Fibroblast of skin of left quadriceps (primary cell): ENCODE measurements at regions not wholly inside any gene's neighbourhood (a gene's known extent, or its start where the extent isn't known, plus 50 kb on each side); places are given as distances from the start of the nearest gene placed in this dataset.
"Not testable (repeated sequence)": the region's sequence is repeated elsewhere in the genome, so short reads cannot be mapped to it uniquely, and the experiment has no call there.

Source experiments
- DNase-seq, 2 experiments: peaks; one replicate each; pipeline ENCODE4 v3.0.0-alpha.2; 2013; ENCODE audit warnings: low read depth in 2 of 2

GRCh38 chr6:99141906-99142305 is 194.2 kb upstream of the FBXL4 start:
- not testable (repeated sequence) for DNase-seq

DNA sequence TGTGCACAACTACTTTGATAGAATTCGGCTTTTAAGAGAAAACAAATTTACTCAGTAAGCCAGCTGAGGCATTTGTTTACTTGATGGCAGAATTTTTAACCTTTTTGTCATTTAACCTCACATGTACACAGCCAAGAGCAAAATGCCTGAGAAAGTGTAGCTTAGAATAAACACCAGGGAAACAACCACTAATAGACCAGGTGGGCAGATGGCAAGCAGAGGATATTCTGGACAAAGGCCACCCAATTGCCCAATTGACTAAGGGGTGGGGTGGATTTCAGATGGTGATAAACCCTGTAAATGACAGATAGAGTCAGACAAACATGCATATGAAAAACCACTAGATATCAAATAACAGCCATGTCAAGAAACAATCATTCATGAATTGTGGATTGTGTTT is 190.7 kb upstream of the FBXL4 start:
- no peak for DNase-seq

GRCh38 chr6:99137314-99137713 is 189.6 kb upstream of the FBXL4 start:
- DNase-seq: no peak

- DNase-seq: no peak
These were observed 188.7 kb upstream of the FBXL4 start for GRCh38 chr6:99136488-99136887.

- DNase-seq: no peak
These were observed 184.4 kb upstream of the FBXL4 start for GRCh38 chr6:99132026-99132635.

- DNase-seq: no peak
These were observed 183.4 kb upstream of the FBXL4 start for GRCh38 chr6:99130897-99131873.

- DNase-seq: no peak
These were observed 182.1 kb upstream of the FBXL4 start for GRCh38 chr6:99129835-99130234.

DNA sequence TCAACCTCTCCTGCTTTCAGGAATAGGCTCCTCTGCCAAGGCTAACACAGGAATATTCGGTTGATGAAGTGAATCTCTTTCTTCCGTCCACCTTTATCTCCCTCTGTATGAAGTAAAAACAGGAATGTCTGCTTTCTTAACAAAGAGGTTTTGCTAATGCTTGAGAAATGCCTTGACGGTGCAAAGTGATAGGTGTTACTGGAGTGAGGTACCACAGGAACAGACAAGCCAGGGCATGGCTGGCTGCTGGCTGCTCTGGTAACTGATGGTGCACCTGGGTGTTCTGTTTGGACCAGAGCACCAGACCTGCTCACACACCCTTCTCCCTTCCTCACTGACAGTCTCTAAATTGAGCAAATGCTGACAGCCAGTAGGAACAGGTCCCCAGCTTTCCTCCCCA is 174.0 kb upstream of the FBXL4 start:
- DNase-seq: no peak

DNA sequence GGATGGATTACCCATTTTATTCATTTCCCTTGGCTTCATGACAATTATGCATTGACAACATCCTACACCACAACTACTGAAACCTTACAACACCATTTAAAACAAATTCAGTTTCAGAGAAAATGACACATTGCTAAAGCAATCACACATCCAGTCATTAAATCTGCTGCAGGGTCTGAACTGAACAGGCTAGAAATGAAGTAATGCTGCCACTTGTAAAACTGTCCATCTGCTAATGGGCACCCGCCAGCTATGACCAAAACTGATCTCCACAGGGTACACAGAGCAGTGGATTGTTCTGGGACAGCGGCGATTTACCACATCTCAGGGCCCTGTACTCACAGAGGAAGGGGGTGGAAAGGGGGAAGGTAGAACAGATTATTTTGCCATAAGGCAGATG is 172.9 kb upstream of the FBXL4 start:
- DNase-seq: no peak

DNA sequence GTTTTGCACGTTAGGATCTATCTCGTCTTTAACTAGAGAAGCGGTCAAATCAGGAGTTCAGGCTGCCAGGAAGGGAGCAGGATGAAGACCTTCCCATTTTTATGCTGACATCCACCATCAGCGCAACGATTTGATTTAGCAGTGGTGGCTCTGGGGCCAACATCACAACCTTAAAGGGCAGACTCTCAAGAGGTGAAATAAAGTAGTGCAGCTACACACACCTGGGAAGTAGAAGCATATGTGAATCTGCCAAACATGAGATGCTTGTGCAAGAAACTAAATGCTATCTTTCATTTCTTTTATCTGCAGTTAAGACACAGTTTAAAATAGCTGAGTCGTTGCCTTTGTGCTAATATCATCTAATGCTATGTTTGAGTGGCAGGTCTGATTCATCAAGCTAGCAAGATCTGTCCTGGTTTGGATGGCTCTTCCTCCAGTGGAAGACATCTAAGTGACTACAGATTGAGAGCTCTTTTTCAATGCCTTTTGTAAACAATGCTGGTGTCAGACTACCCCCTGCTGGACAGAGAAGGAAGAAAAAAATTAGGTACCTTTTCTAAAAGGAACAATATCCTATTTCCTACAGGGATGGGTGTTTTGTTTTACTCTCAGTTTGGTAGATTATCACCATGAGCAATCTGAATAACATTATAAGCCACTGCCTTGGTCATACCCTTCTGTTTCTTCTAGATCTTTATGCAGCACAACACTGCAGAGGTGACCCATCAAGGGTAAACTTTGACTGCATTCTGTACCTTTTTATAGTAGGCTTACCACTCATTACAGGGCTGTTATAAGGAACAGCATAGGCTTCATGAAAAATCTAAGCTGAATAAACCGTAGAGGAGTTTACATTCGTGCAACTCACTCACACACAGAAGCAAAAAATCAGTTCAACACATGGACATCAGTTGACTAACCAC is 171.6 kb upstream of the FBXL4 start:
- peak; percentile 15 to 31 for DNase-seq

- DNase-seq: no peak
These were observed 167.1 kb upstream of the FBXL4 start for GRCh38 chr6:99114769-99115406.

DNA sequence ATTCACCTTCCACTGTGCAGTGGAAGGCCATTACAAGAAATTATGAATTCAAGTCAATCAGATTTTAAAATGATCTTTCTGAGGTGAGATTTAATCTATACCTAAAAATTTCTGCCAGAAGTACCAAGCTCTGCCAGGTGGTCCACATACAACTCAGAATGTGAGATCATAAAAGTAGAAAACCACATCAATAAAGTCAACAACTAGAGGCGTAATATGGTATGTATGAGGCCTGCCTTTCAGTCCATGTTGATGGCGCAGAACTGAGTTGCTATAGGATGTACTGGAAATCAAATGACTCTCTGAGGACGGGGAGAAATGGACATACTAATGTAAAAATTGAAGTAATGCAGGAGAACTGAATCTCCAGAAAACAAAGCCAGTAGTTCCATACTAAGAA is 163.8 kb upstream of the FBXL4 start:
- no peak for DNase-seq

GRCh38 chr6:99110029-99110428 is 162.3 kb upstream of the FBXL4 start:
- DNase-seq: no peak

DNA sequence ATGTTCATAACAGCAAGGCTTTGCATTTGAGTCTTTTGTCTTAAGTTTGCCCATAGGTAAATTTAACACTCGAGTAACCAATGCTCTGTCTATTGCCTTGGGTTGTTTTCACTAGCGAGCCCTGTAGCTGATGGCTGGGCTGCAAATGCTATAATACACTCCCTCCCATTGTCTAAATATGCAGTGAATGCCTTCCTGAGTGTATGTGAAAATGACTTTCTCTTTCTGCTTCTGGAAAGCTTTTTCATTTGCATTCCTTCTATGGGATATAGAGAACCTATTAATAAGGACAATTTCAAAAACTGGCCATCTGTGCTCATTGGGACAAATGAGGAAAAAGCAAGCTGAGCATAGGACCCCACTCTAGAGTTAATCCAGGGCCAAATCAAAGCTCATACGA is 156.5 kb upstream of the FBXL4 start:
- DNase-seq: no peak

- no peak for DNase-seq
These were observed 151.5 kb upstream of the FBXL4 start for GRCh38 chr6:99099243-99099642.

DNA sequence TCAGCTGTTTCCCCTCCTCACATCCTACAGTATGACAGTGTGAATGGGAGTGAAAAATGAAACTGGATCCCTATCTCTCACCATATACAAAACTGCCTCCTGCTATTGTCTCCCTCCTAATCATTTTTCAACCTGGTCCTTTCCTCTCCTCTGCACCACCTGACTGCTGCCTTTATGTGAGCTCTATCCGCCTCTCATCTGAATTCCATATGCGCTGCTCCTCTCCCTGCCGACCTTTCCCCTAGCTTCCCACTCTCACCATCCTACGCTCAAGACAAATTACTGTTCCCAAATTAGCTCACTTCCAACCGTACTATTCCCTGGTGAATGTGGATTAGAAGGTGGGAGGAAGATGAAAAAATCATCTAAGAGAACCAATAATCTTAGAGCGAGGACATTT is 148.4 kb upstream of the FBXL4 start:
- DNase-seq: no peak

GRCh38 chr6:99093456-99094190 is 145.9 kb upstream of the FBXL4 start:
- DNase-seq: no peak

DNA sequence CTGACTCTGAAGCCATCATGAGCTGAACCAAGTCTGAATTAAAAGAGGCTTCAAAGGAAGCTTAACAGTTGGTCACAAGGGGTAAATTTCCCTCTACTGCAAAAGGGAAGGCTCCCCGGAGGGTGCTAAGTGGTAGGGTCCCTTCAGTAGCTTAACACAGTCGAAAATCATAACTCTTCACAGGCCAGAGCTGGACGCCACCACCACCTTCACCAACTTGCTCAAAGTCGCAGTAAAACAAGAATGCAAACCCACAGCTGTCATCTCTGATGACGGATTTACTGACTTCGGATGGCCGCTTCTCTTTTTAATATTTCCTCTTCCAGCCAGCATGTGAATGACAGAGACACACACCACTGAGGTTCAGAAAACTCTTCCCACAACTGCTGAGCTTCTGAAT is 144.7 kb upstream of the FBXL4 start:
- DNase-seq: no peak

GRCh38 chr6:99091985-99092384 is 144.2 kb upstream of the FBXL4 start:
- DNase-seq: no peak

GRCh38 chr6:99080191-99080590 is 132.4 kb upstream of the FBXL4 start:
- DNase-seq: no peak

DNA sequence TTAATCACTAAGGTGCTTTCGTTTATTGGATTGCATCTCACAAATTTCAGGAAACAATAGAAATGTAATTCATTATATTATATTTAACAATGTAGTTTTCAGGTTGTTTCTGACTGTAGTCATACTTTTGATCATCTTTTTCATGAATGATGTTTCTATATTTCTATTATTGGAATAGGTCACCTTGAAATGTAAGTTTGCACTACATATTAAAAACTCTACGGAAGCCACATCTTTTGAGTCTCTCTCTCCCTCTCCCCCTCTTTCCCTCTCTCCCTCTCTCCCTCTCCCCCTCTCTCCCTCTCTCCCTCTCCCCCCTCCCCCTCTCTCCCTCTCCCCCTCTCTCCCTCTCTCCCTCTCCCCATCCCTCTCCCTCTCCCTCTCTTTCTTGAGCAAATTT is 131.3 kb upstream of the FBXL4 start:
- DNase-seq: no peak
